Endodermal cell (in vitro differentiated cells): ENCODE measurements at regions not wholly inside any gene's neighbourhood (a gene's known extent, or its start where the extent isn't known, plus 50 kb on each side); places are given as distances from the start of the nearest gene placed in this dataset.

Experiments used
- DNase-seq: peaks from one replicate; pipeline ENCODE4 v3.0.0-alpha.2; 2017
- H3K27ac ChIP-seq: 2 replicates; pipeline ENCODE4 v1.5.1; 2013; ENCODE audit warnings: mild to moderate bottlenecking, low read depth, low read length, moderate library complexity
- H3K27me3 ChIP-seq: 2 replicates; pipeline ENCODE4 v1.6.1; 2013; ENCODE audit warnings: mild to moderate bottlenecking, low read length, moderate library complexity; ENCODE audit not compliant: insufficient read depth, control insufficient read depth, poor library complexity, severe bottlenecking
- H3K36me3 ChIP-seq: 2 replicates; pipeline ENCODE4 v1.7.0; 2013; ENCODE audit warnings: mild to moderate bottlenecking, low read length, moderate library complexity; ENCODE audit not compliant: control insufficient read depth, insufficient read depth
- H3K4me1 ChIP-seq: one replicate; pipeline ENCODE4 v1.7.0; 2013; ENCODE audit warnings: low read length; ENCODE audit not compliant: control insufficient read depth, insufficient read depth
- H3K4me3 ChIP-seq: 2 replicates; pipeline ENCODE4 v1.5.1; 2013; ENCODE audit warnings: mild to moderate bottlenecking, low read length, moderate library complexity
- H3K9ac ChIP-seq: 2 replicates; pipeline ENCODE4 v1.6.1; 2013; ENCODE audit warnings: mild to moderate bottlenecking, low read length, moderate library complexity; ENCODE audit not compliant: poor library complexity, severe bottlenecking; ENCODE audit errors: extremely low read depth
- H3K9me3 ChIP-seq: 2 replicates; pipeline ENCODE4 v1.6.1; 2013; ENCODE audit warnings: mild to moderate bottlenecking, low read length, moderate library complexity; ENCODE audit not compliant: control insufficient read depth
- H3K27ac Mint-ChIP-seq: 2 replicates; pipeline ENCODE4 v1.8.0; 2020; ENCODE audit warnings: mixed read lengths
- H3K27me3 Mint-ChIP-seq: 2 replicates; pipeline ENCODE4 v1.8.0; 2021; ENCODE audit warnings: mild to moderate bottlenecking, mixed read lengths; ENCODE audit not compliant: insufficient read depth
- H3K36me3 Mint-ChIP-seq: 2 replicates; pipeline ENCODE4 v1.8.0; 2020; ENCODE audit warnings: low read depth, mixed read lengths
- H3K4me1 Mint-ChIP-seq: 2 replicates; pipeline ENCODE4 v1.8.0; 2020; ENCODE audit warnings: mixed read lengths
- H3K4me3 Mint-ChIP-seq: 2 replicates; pipeline ENCODE4 v1.8.0; 2020; ENCODE audit warnings: mild to moderate bottlenecking, moderate library complexity, mixed read lengths
- H3K9me3 Mint-ChIP-seq: 2 replicates; pipeline ENCODE4 v1.8.0; 2020; ENCODE audit warnings: mild to moderate bottlenecking, mixed read lengths
- CTCF ChIP-seq: fragments of 200-600 bp; sonication (generic); conservative IDR thresholded peaks from 2 replicates; pipeline ENCODE4 v1.5.0; 2021; ENCODE audit warnings: antibody characterized with exemption, mild to moderate bottlenecking
- WGBS, 2 experiments: methylation state at CpG; one replicate each; pipeline versions ENCODE4 v1.1.5 to v1.1.7; 2013; ENCODE audit warnings: missing lambda C conversion rate in 2 of 2, mixed read lengths in 1 of 2; ENCODE audit not compliant: insufficient coverage in 1 of 2, insufficient read length in 1 of 2; 5-methylcytosine and 5-hydroxymethylcytosine counted together

DNA sequence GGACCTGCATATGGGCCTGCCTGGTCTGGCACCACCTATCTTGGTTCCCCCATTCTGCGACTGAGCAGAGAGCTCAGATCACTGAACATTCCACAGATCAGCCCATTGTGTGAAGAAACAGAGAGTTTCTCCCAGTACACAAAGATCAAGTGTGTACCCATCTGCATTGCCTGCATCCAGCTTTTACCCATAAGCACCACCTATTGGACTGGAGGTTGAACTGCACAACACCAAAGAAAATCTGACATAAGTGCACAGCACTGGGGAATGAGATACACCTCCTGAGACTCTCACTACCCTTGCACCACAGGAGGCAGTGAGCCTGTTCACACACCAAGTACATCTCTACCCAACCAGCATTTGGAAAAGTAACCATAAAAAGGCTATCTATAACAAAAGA is 362.6 kb upstream of the CLEC14A start:
- Mint-ChIP-seq H3K36me3 (no peaks in the 10 kb centered on the region), H3K4me1 (no peaks in the 10 kb centered on the region), H3K9me3 (peaks cover 18% of the 10 kb centered on the region), H3K4me3 (no peak overlapping the region), H3K27ac (no peak overlapping the region), H3K27me3 (no peaks in the 10 kb centered on the region)
- Histone ChIP-seq H3K4me1 (no peaks in the 10 kb centered on the region), H3K27ac (no peak overlapping the region), H3K9ac (no peak overlapping the region), H3K4me3 (no peak overlapping the region), H3K27me3 (no peaks in the 10 kb centered on the region), H3K36me3 (no peaks in the 10 kb centered on the region), H3K9me3 (peaks cover 9% of the 10 kb centered on the region)
- peak; percentile 33 for TF ChIP-seq CTCF
- DNase-seq: no peak
- WGBS, 2 experiments: 80 to 95% methylated on average over 1 of the region's 1 CpG

DNA sequence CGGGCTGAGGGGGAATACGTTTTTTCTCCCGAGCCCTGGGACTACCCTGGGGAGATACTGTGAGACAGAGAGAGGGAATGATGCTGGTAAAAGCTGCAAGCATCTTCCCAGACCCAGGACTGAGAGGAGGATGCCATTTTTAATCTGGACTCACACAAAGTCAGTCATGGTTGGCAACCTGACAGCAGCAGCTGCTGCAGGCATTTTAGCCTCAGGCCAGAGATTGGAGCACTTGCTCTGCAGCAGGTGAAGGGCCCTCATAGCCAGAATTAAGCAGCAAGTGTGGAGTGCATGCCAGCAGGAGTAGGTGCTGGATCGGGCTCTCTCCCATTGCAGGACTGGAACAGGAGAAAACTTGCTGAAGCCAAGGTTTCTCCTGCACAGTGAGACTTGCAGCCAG is 361.1 kb upstream of the CLEC14A start:
- Histone ChIP-seq H3K4me1 (no peaks in the 10 kb centered on the region), H3K36me3 (no peaks in the 10 kb centered on the region), H3K27me3 (no peaks in the 10 kb centered on the region), H3K4me3 (no peak overlapping the region), H3K27ac (no peak overlapping the region), H3K9me3 (peaks cover 9% of the 10 kb centered on the region), H3K9ac (no peak overlapping the region)
- H3K4me1 Mint-ChIP-seq: no peaks in the 10 kb centered on the region
- WGBS, 2 experiments: 90 to 100% methylated on average over 1 to 4 of the region's 4 CpGs
- H3K36me3 Mint-ChIP-seq: no peaks in the 10 kb centered on the region
- TF ChIP-seq CTCF: no peak
- no peak overlapping the region for H3K4me3 Mint-ChIP-seq
- no peak for DNase-seq
- no peaks in the 10 kb centered on the region for H3K27me3 Mint-ChIP-seq
- no peak overlapping the region for H3K27ac Mint-ChIP-seq
- peaks cover 18% of the 10 kb centered on the region for H3K9me3 Mint-ChIP-seq

GRCh38 chr14:38611928-38612327 is 356.0 kb upstream of the CLEC14A start:
- H3K4me1 ChIP-seq: no peaks in the 10 kb centered on the region
- H3K4me1 Mint-ChIP-seq: no peaks in the 10 kb centered on the region
- no peaks in the 10 kb centered on the region for H3K9me3 ChIP-seq
- H3K36me3 ChIP-seq: no peaks in the 10 kb centered on the region
- DNase-seq: no peak
- no peak overlapping the region for H3K4me3 ChIP-seq
- 78 to 81% methylated on average over 2 of the region's 2 CpGs for WGBS, 2 experiments
- TF ChIP-seq CTCF: no peak
- no peak overlapping the region for H3K9ac ChIP-seq
- H3K27ac Mint-ChIP-seq: no peak overlapping the region
- H3K27me3 ChIP-seq: no peaks in the 10 kb centered on the region
- no peak overlapping the region for H3K27ac ChIP-seq
- no peak overlapping the region for H3K4me3 Mint-ChIP-seq
- H3K27me3 Mint-ChIP-seq: peaks cover 6% of the 10 kb centered on the region
- peaks cover 3% of the 10 kb centered on the region for H3K9me3 Mint-ChIP-seq
- no peaks in the 10 kb centered on the region for H3K36me3 Mint-ChIP-seq
